HG03460 (cell line): ENCODE measurements at regions not wholly inside any gene's neighbourhood (a gene's known extent, or its start where the extent isn't known, plus 50 kb on each side); places are given as distances from the start of the nearest gene placed in this dataset.
"Not testable (repeated sequence)": the region's sequence is repeated elsewhere in the genome, so short reads cannot be mapped to it uniquely, and the experiment has no call there.

ENCODE experiments used
- ATAC-seq: cut with Tn5 transposase; IDR thresholded peaks from one replicate; pipeline ENCODE4 v1.9.1; 2021; ENCODE audit not compliant: unreplicated experiment

DNA sequence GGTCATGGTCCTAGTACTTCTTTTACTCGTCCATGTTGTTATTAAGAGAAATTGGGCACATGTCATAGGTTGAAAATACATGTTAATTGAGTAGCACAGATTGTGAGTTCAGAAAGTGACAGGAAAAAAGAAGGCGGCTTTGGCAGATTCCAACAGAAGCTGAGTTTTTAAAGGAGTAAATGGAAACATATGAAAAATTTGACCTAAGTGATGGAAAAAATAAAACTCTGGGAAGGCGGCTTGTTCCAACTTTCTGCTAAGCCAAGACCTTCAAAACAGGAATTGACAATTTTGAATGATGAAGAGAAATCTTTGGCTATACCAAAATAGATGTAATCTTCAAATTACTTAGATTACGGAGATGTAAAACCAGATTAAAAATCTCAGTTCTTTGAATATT lies 868.0 kb downstream of the EPHA4 start:
- no peak for ATAC-seq

GRCh38 chr2:220704810-220705209 lies 867.3 kb downstream of the EPHA4 start:
- no peak for ATAC-seq

- ATAC-seq = no peak
These were observed 866.4 kb downstream of the EPHA4 start for GRCh38 chr2:220705678-220706077.

GRCh38 chr2:220707261-220707660 lies 864.8 kb downstream of the EPHA4 start:
- no peak for ATAC-seq

DNA sequence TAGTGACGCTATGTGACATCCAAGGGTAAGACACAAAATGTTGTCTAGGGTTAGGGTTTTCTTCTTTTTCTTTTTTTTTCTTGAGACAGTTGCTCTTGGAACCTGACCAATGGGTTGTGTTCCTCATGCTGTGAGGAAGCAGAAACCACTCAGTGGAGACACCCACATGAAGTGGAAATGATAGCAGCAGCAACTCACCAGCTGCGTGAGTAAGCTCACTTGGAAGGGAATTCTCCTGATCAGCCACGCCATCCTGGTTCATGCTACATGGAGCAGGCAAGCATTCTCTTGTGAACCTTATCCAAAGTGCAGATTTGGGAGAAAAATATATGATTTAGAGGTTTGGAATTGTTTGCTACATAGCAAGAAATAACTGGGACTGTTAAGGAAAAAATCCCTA lies 863.7 kb downstream of the EPHA4 start:
- ATAC-seq = no peak

- no peak for ATAC-seq
These were observed 854.8 kb downstream of the EPHA4 start for GRCh38 chr2:220717283-220717682.

- ATAC-seq = no peak
These were observed 835.3 kb downstream of the EPHA4 start for GRCh38 chr2:220736778-220737177.

- no peak for ATAC-seq
These were observed 828.9 kb downstream of the EPHA4 start for GRCh38 chr2:220743203-220743602.

DNA sequence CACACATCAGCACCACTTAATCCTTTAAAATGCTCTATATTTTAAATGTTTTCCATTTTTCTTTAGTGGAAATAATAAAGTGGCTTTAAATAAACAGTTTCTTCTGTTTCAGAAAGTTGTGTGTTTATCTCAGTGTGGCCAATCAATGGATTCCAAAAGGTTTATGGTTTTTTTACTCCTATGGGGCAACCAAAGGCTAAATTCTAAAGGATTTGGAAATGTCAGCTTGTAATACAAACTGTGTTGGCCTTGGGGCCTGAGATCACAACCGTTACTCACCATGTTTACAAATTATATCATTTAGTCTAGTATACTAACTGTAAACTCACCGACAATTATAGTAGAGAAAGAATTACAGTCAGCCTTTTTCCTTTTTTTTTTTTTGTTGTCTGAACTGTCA lies 827.2 kb downstream of the EPHA4 start:
- ATAC-seq = no peak

DNA sequence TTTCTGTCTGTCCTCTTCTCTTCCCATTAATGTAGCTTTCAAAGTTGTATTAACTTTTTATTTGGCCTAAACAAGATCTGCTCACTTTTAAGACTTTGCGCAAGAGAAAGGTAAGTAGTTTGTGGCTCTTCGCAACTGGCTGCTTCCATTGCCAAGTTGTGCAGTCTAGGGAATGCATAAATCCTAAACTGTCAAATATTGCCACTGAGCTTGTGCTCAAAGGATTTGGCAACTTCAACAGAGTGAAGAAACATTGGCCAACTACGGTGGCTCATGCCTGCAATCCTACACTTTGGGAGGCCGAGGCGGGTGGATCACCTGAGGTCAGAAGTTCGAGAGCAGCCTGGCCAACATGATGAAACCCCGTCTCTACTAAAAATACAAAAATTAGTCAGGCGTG lies 826.4 kb downstream of the EPHA4 start:
- ATAC-seq = no peak

DNA sequence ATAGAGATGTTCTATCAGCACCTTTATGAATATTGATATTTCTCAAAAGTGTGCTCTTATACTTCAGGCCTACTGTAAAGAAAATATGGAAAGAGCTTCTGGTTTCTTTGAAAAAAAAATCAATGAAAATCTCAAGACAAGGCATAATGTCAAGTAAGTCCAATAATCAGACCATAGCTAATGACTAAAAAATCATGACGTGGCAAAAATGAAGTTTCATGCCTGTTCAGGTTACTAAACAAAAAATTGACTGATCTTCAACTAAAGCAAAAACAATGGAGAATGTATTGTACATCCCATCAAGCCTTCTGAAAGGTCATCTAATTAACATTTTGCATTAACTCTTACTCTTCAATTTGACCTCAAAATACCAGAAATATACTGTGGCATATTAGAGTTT lies 824.4 kb downstream of the EPHA4 start:
- ATAC-seq = no peak

GRCh38 chr2:220748875-220749479 lies 823.1 kb downstream of the EPHA4 start:
- ATAC-seq = no peak

GRCh38 chr2:220753486-220753885 lies 818.6 kb downstream of the EPHA4 start:
- ATAC-seq = no peak

- no peak for ATAC-seq
These were observed 815.5 kb downstream of the EPHA4 start for GRCh38 chr2:220756653-220757052.

DNA sequence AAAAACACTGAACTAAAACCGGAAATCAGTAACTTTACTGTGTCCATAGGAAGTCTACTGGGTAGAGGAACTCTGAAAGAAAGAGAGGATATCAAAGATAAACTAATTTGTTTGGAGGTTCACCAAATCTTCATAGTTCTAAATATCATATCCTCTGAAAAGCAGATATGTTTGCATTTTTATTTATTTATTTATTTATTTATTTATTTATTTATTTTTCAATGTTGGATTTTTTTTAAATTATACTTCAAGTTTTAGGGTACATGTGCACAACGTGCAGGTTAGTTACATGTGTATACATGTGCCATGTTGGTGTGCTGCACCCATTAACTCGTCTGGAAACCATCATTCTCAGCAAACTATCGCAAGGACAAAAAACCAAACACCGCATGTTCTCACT lies 813.7 kb downstream of the EPHA4 start:
- not testable (repeated sequence) for ATAC-seq

- ATAC-seq = no peak
These were observed 807.9 kb downstream of the EPHA4 start for GRCh38 chr2:220764171-220764570.

- ATAC-seq = no peak
These were observed 804.4 kb downstream of the EPHA4 start for GRCh38 chr2:220767591-220768255.

- ATAC-seq = no peak
These were observed 796.1 kb downstream of the EPHA4 start for GRCh38 chr2:220775856-220776488.

- ATAC-seq = not testable (repeated sequence)
These were observed 793.0 kb downstream of the EPHA4 start for GRCh38 chr2:220779076-220779475.

GRCh38 chr2:220779511-220779910 lies 792.6 kb downstream of the EPHA4 start:
- no peak for ATAC-seq

GRCh38 chr2:220779931-220780330 lies 792.2 kb downstream of the EPHA4 start:
- ATAC-seq = no peak

DNA sequence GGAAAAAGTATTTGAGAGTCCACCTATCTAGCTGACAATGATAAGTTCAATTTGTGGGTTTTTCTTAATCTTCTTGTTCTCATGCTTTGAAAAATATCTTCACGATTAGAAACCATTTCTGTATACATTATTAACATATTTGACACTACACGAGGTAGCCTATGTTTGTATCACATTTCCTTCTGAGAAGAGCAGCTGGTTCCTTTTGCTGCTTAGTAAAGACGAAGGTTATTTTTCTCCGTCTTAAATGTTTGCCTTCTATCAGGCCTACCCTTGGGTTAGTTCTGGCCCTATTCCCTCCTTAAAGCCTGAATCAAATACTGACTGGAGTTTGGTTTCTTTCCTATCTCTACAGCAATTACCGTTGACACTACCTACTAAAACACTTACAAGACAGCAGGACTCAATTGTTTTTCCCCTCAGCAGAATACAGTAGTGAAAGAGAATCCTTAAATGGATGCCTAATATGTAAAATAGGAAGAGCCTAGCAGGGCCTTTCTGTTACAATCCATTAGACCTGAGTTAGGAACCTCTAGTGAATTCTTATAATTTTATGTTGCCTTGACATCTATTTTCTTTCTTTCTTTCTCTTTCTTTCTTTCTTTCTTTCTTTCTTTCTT lies 790.4 kb downstream of the EPHA4 start:
- ATAC-seq = no peak
